GM19395 (cell line): ENCODE measurements at regions not wholly inside any gene's neighbourhood (a gene's known extent, or its start where the extent isn't known, plus 50 kb on each side); places are given as distances from the start of the nearest gene placed in this dataset.

Experiments
- ATAC-seq: cut with Tn5 transposase; IDR thresholded peaks from one replicate; pipeline ENCODE4 v1.9.1; 2021; ENCODE audit warnings: mild to moderate bottlenecking, moderate library complexity; ENCODE audit not compliant: unreplicated experiment

DNA sequence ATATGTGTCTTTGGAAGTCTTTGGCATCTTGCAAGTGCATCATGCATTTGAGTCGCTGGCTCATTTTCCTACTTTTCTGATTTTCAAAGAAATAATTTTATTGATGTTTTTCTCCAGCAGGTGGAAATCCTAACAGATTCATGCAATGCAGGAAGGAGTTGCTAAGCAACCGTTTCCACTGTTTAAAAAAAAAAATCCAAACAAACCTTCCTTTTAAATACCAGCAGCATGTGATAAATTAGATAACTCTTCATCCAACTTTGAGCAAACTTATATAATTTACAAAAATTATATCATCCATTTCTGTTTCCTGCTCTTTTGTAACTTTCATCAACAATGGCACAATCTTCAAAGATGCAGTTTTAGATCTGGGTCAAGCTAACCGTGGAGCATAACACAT is 364.1 kb downstream of the MFSD1 start:
- ATAC-seq = no peak

GRCh38 chr3:159166899-159167586 is 365.2 kb downstream of the MFSD1 start:
- ATAC-seq = no peak

GRCh38 chr3:159168788-159169187 is 366.9 kb downstream of the MFSD1 start:
- ATAC-seq = no peak

DNA sequence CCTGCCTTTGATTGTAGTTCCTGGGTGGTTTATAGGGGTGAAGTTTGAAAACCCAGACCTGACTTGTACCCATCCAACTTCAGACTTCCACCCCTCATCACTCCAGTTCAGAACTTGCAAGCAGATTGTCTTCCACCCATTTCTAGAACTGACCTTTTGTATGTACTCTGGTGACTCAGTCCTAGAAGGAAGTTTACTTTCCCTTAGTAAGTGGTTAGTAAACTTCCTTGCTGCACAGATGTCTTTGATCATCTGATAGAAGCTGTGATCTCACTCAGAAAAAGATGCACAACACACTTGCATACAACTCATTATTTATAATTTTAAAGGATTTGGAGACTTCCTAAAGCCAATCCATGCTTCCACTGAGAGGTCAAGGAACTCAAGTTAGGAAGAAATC is 368.0 kb downstream of the MFSD1 start:
- peak; percentile 53 for ATAC-seq

GRCh38 chr3:159170436-159171003 is 368.7 kb downstream of the MFSD1 start:
- no peak for ATAC-seq

GRCh38 chr3:159171333-159171732 is 369.5 kb downstream of the MFSD1 start:
- ATAC-seq = no peak

DNA sequence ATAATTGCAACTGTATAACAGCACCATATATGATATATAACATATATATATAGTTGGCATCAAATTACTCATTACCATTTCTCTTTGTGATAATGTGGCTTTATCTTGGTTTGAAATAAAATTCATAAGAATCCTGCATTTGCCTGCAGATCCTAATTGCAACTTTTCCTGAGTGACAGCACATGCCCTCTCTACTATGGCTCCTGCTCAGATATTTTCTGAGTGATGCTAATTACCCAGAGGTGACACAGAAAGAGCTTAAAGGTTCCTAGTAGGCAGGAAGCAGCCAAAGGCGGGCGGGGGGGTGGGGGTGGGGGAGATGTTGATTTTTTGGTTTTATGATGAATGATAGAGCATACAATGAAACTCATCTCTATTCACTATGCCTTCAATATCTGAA is 370.6 kb downstream of the MFSD1 start:
- ATAC-seq = no peak

- ATAC-seq = no peak
Measured at GRCh38 chr3:159174715-159175692, 373.1 kb downstream of the MFSD1 start.

GRCh38 chr3:159178209-159178897 is 376.5 kb downstream of the MFSD1 start:
- no peak for ATAC-seq

GRCh38 chr3:159182961-159183360 is 381.1 kb downstream of the MFSD1 start:
- ATAC-seq = no peak

GRCh38 chr3:159185443-159186050 is 383.7 kb downstream of the MFSD1 start:
- ATAC-seq = peak; percentile 81

GRCh38 chr3:159186581-159186980 is 384.7 kb downstream of the MFSD1 start:
- peak; percentile 62 for ATAC-seq

- no peak for ATAC-seq
Measured at GRCh38 chr3:159187232-159187631, 385.4 kb downstream of the MFSD1 start.

- no peak for ATAC-seq
Measured at GRCh38 chr3:159187706-159188105, 385.9 kb downstream of the MFSD1 start.

DNA sequence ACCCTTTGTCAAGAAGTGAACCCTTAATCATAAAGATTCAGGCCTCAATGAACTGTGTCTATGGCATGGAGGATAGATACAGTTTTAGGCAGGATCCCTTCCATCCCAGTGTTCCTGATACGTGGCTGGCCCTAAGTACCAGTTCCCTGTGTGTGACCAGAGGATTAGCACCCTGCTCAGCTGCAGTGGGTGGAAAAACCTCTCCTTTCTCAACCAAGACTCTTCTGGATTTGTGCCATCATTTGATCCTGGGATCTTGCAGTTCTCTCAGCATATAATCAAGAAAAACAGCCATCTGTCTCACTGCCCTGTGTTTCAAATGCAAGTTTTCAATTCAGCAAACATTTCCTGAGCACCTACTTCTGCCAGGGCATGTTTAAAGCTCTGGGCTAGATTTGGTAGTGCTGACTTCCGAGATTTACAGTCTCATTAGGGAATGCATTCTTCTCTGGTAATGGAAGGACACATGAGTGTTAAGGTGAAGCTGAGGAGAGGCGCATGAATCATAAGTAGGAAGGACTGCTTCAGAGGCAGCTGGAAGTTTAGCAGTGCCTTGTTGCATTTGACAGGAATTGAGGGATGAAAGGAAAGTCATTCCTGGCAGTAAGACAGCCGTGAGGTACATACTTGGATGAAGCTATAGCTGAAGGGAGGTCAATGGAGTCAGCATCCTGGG is 388.3 kb downstream of the MFSD1 start:
- no peak for ATAC-seq

GRCh38 chr3:159191447-159191846 is 389.6 kb downstream of the MFSD1 start:
- ATAC-seq = no peak

DNA sequence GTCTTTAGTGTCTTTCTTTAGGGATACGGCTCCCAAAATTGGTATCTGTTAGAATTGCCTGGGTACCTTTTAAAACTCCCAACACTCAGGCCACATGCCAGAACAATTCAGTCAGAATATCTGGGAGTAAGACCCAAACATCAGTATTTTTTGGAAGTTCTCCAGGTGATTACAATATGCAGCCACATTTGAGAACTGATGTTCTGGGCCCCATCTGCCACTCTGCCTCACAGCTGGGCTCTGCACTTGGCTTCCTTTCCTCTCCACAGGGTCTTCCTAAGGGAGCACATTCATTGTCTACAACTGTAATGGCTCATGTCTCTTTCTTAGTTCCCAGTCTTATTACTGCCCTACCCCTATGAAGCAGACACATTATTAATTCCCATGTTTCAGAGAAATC is 394.5 kb downstream of the MFSD1 start:
- no peak for ATAC-seq

DNA sequence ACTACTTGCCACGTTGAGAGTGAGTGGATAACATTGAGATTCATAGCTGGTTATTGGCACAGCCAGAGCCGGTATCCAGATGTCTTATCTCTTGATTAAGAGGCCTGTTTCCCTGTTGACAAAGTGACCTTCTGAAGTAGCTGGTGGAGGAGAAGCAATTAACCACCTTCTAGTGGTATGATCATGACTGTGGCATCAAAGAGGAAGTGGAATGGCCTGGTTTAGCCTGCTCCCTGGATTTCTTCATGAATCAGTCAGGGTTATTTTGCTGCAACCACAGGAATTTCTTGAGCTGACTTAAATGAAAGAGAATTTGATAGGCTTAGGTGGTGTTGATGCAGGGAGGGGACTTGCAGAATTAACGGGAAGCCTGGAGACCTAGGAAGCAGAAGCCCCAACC is 398.3 kb downstream of the MFSD1 start:
- ATAC-seq = no peak

DNA sequence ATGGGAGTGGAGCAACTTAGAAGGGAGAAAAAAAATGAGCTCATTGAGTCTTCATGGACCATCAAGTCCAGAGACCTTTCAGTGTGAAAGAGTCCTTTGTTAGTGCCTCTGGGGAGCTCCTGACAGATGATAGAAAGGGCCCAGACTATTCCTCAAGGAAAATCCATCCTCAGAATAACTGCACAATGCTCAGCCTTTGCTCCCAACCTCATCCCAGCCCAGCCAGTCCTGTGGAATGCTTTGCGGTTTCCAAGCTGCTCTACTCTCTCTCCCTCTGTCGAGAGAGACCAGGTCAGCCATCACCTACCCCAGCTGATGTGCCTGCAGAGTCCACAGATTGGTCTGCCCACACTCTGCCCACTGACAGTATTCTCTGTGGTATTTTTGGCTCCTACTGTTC is 406.2 kb downstream of the MFSD1 start:
- no peak for ATAC-seq

DNA sequence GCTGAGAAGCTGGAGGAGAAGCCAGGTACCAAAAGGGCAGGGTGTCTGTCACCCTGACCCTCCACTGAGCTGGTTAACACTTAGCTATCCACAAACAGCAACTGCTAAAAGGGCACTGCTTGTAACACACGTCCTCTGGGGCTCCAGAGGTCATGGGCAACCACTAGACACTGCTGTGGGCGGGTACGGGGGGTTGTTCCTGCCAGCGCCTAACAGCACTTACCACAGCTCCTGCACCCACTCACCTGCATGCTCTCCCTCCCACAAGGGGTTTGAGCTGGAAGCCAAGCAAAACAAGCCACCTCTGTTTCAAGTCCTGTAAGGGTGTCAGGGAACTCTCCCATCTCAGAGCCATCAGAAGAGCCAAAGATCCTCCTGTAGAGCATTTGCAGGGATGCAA is 407.6 kb downstream of the MFSD1 start:
- no peak for ATAC-seq
